GM19239 (cell line): ENCODE measurements at regions not wholly inside any gene's neighbourhood (a gene's known extent, or its start where the extent isn't known, plus 50 kb on each side); places are given as distances from the start of the nearest gene placed in this dataset.
"Not testable (repeated sequence)": the region's sequence is repeated elsewhere in the genome, so short reads cannot be mapped to it uniquely, and the experiment has no call there.

Experiments used
- DNase-seq: peaks from one replicate; pipeline ENCODE4 v3.0.0; 2011; ENCODE audit warnings: low spot score; ENCODE audit not compliant: insufficient read length
- FAIRE-seq: peaks from 2 replicates; lab custom pipeline; 2011; peaks lifted over from hg19 to GRCh38; lab: Jason Lieb, UNC

- DNase-seq, result not testable (repeated sequence)
Measured at GRCh38 chr16:29059575-29059974, 74.7 kb downstream of the LAT start.

More at GRCh38 chr16:29059575-29059974, 74.7 kb downstream of the LAT start:
- not testable (repeated sequence) for FAIRE-seq
